Skeletal muscle satellite cell (primary cell): ENCODE measurements at regions not wholly inside any gene's neighbourhood (a gene's known extent, or its start where the extent isn't known, plus 50 kb on each side); places are given as distances from the start of the nearest gene placed in this dataset.

Experiments used
- H3K27me3 ChIP-seq: 2 replicates; pipeline ENCODE4 v1.7.0; 2013; ENCODE audit warnings: low read length; ENCODE audit not compliant: control insufficient read depth, insufficient read depth
- H3K36me3 ChIP-seq: 2 replicates; pipeline ENCODE4 v1.7.0; 2013; ENCODE audit warnings: mild to moderate bottlenecking, control low read depth, low read length; ENCODE audit not compliant: insufficient read depth
- H3K4me1 ChIP-seq: 2 replicates; pipeline ENCODE4 v1.7.0; 2013; ENCODE audit warnings: low read length; ENCODE audit not compliant: control insufficient read depth, insufficient read depth
- H3K4me2 ChIP-seq: 2 replicates; pipeline ENCODE4 v1.7.0; 2013; ENCODE audit warnings: mild to moderate bottlenecking, low read length
- H3K4me3 ChIP-seq: 2 replicates; pipeline ENCODE4 v1.7.0; 2013; ENCODE audit warnings: low read length
- H3K9ac ChIP-seq: 2 replicates; pipeline ENCODE4 v1.7.0; 2013; ENCODE audit warnings: mild to moderate bottlenecking, low read depth, low read length, moderate library complexity
- H3K9me3 ChIP-seq: replicated peaks from 2 replicates; pipeline ENCODE4 v1.7.0; 2013; ENCODE audit warnings: mild to moderate bottlenecking, control low read depth, low read length

GRCh38 chr13:110794209-110794608, 80.7 kb downstream of the ING1 start:
- Histone ChIP-seq H3K9ac (no peak overlapping the region), H3K27me3 (peaks cover 16% of the 10 kb centered on the region), H3K4me3 (no peak overlapping the region)

GRCh38 chr13:110797230-110797877, 83.9 kb downstream of the ING1 start:
- Histone ChIP-seq H3K9ac (no peak overlapping the region), H3K4me3 (no peak overlapping the region), H3K36me3 (no peaks in the 10 kb centered on the region), H3K27me3 (peaks cover 6% of the 10 kb centered on the region), H3K9me3 (peaks cover 6% of the 10 kb centered on the region), H3K4me1 (peaks cover 28% of the 10 kb centered on the region), H3K4me2 (peak overlapping the region; percentile 18)

More at GRCh38 chr13:110794209-110794608, 80.7 kb downstream of the ING1 start:
- H3K9me3 ChIP-seq = peaks cover 6% of the 10 kb centered on the region
- H3K4me2 ChIP-seq = no peak overlapping the region
- H3K4me1 ChIP-seq = peaks cover 20% of the 10 kb centered on the region
- no peaks in the 10 kb centered on the region for H3K36me3 ChIP-seq

- H3K27me3 ChIP-seq = peaks cover 6% of the 10 kb centered on the region
Observed at GRCh38 chr13:110798081-110798994, 84.8 kb downstream of the ING1 start.

GRCh38 chr13:110799246-110800236, 86.0 kb downstream of the ING1 start:
- Histone ChIP-seq H3K4me1 (peaks cover 28% of the 10 kb centered on the region), H3K36me3 (no peaks in the 10 kb centered on the region), H3K9ac (peak overlapping the region; percentile 41), H3K4me3 (peak overlapping the region; percentile 63), H3K27me3 (peaks cover 1% of the 10 kb centered on the region), H3K9me3 (no peaks in the 10 kb centered on the region), H3K4me2 (peak overlapping the region; percentile 84)

More at GRCh38 chr13:110798081-110798994, 84.8 kb downstream of the ING1 start:
- no peak overlapping the region for H3K4me3 ChIP-seq
- peak overlapping the region; percentile 84 for H3K4me2 ChIP-seq
- H3K4me1 ChIP-seq = peaks cover 28% of the 10 kb centered on the region
- peaks cover 3% of the 10 kb centered on the region for H3K9me3 ChIP-seq
- no peaks in the 10 kb centered on the region for H3K36me3 ChIP-seq
- H3K9ac ChIP-seq = no peak overlapping the region

- H3K4me2 ChIP-seq = no peak overlapping the region
- peaks cover 9% of the 10 kb centered on the region for H3K27me3 ChIP-seq
- H3K9ac ChIP-seq = no peak overlapping the region
- H3K36me3 ChIP-seq = no peaks in the 10 kb centered on the region
- H3K4me1 ChIP-seq = peaks cover 28% of the 10 kb centered on the region
- no peaks in the 10 kb centered on the region for H3K9me3 ChIP-seq
- H3K4me3 ChIP-seq = no peak overlapping the region
Observed at GRCh38 chr13:110801044-110801443, 87.5 kb downstream of the ING1 start.

- Histone ChIP-seq H3K4me3 (no peak overlapping the region), H3K4me2 (no peak overlapping the region), H3K9ac (no peak overlapping the region), H3K4me1 (peaks cover 23% of the 10 kb centered on the region), H3K9me3 (no peaks in the 10 kb centered on the region), H3K36me3 (no peaks in the 10 kb centered on the region), H3K27me3 (peaks cover 10% of the 10 kb centered on the region)
Observed at GRCh38 chr13:110802260-110802659, 88.8 kb downstream of the ING1 start.

- H3K4me3 ChIP-seq = no peak overlapping the region
- H3K36me3 ChIP-seq = no peaks in the 10 kb centered on the region
- no peaks in the 10 kb centered on the region for H3K9me3 ChIP-seq
- no peak overlapping the region for H3K4me2 ChIP-seq
- no peaks in the 10 kb centered on the region for H3K4me1 ChIP-seq
- H3K27me3 ChIP-seq = peaks cover 40% of the 10 kb centered on the region
- H3K9ac ChIP-seq = no peak overlapping the region
Observed at GRCh38 chr13:110806636-110807035, 93.1 kb downstream of the ING1 start.

- peaks cover 49% of the 10 kb centered on the region for H3K27me3 ChIP-seq
- H3K9me3 ChIP-seq = no peaks in the 10 kb centered on the region
- H3K36me3 ChIP-seq = no peaks in the 10 kb centered on the region
- no peak overlapping the region for H3K4me2 ChIP-seq
- H3K4me3 ChIP-seq = no peak overlapping the region
- no peak overlapping the region for H3K9ac ChIP-seq
- H3K4me1 ChIP-seq = peaks cover 8% of the 10 kb centered on the region
Observed at GRCh38 chr13:110807546-110807945, 94.0 kb downstream of the ING1 start.

GRCh38 chr13:110808138-110808537, 94.6 kb downstream of the ING1 start:
- Histone ChIP-seq H3K27me3 (peaks cover 49% of the 10 kb centered on the region), H3K36me3 (no peaks in the 10 kb centered on the region), H3K4me3 (no peak overlapping the region), H3K9me3 (no peaks in the 10 kb centered on the region), H3K4me2 (no peak overlapping the region), H3K9ac (no peak overlapping the region), H3K4me1 (peaks cover 8% of the 10 kb centered on the region)

- Histone ChIP-seq H3K4me3 (no peak overlapping the region), H3K36me3 (no peaks in the 10 kb centered on the region), H3K9ac (no peak overlapping the region), H3K9me3 (no peaks in the 10 kb centered on the region), H3K4me1 (peaks cover 8% of the 10 kb centered on the region), H3K4me2 (no peak overlapping the region), H3K27me3 (peaks cover 47% of the 10 kb centered on the region)
Observed at GRCh38 chr13:110809871-110810486, 96.5 kb downstream of the ING1 start.
